ENCODE measurements at regions not wholly inside any gene's neighbourhood (a gene's known extent, or its start where the extent isn't known, plus 50 kb on each side); places are given as distances from the start of the nearest gene placed in this dataset.
"Not testable (repeated sequence)": the region's sequence is repeated elsewhere in the genome, so short reads cannot be mapped to it uniquely, and the experiment has no call there.

GRCh38 chr2:152273732-152274260 is 61.2 kb upstream of the FMNL2 start:
- not testable (repeated sequence) for H3K27ac ChIP-seq (ENCODE audit: low read length); H3K4me3 ChIP-seq (ENCODE audit: low read length); H3K4me1 ChIP-seq (ENCODE audit: control insufficient read depth, insufficient read depth, low read length); H3K36me3 ChIP-seq (ENCODE audit: control insufficient read depth, insufficient read depth, low read length); H3K27me3 ChIP-seq (ENCODE audit: control insufficient read depth, insufficient read depth, low read length); DNase-seq
- WGBS (ENCODE audit: insufficient coverage, low lambda C conversion rate), result no CpG with 5 or more reads among the region's 2 CpGs
- peaks cover 11% of the 10 kb centered on the region for H3K9me3 ChIP-seq (ENCODE audit: control insufficient read depth, low read depth, low read length)

GRCh38 chr2:152277896-152278295 is 57.1 kb upstream of the FMNL2 start:
- not testable (repeated sequence) for H3K9me3 ChIP-seq (ENCODE audit: control insufficient read depth, low read depth, low read length); H3K27me3 ChIP-seq (ENCODE audit: control insufficient read depth, insufficient read depth, low read length)

GRCh38 chr2:152278526-152278925 is 56.4 kb upstream of the FMNL2 start:
- WGBS (ENCODE audit: insufficient coverage, low lambda C conversion rate), result no CpG with 5 or more reads among the region's 5 CpGs
- Histone ChIP-seq H3K4me1 (ENCODE audit: control insufficient read depth, insufficient read depth, low read length) (no peaks in the 10 kb centered on the region), H3K27me3 (ENCODE audit: control insufficient read depth, insufficient read depth, low read length) (no peaks in the 10 kb centered on the region), H3K36me3 (ENCODE audit: control insufficient read depth, insufficient read depth, low read length) (no peaks in the 10 kb centered on the region), H3K4me3 (ENCODE audit: low read length) (no peak overlapping the region), H3K27ac (ENCODE audit: low read length) (no peak overlapping the region), H3K9me3 (ENCODE audit: control insufficient read depth, low read depth, low read length) (peaks cover 4% of the 10 kb centered on the region)
- no peak for DNase-seq

More at GRCh38 chr2:152277896-152278295, 57.1 kb upstream of the FMNL2 start:
- WGBS (ENCODE audit: insufficient coverage, low lambda C conversion rate), result 100% methylated on average over 1 of the region's 6 CpGs
- DNase-seq; H3K4me1 ChIP-seq (ENCODE audit: control insufficient read depth, insufficient read depth, low read length); H3K4me3 ChIP-seq (ENCODE audit: low read length); H3K27ac ChIP-seq (ENCODE audit: low read length); H3K36me3 ChIP-seq (ENCODE audit: control insufficient read depth, insufficient read depth, low read length): not testable (repeated sequence)

- H3K36me3 ChIP-seq (ENCODE audit: control insufficient read depth, insufficient read depth, low read length); H3K4me3 ChIP-seq (ENCODE audit: low read length); H3K27ac ChIP-seq (ENCODE audit: low read length); H3K27me3 ChIP-seq (ENCODE audit: control insufficient read depth, insufficient read depth, low read length); H3K4me1 ChIP-seq (ENCODE audit: control insufficient read depth, insufficient read depth, low read length); DNase-seq; H3K9me3 ChIP-seq (ENCODE audit: control insufficient read depth, low read depth, low read length): not testable (repeated sequence)
- WGBS (ENCODE audit: insufficient coverage, low lambda C conversion rate), result no CpG with 5 or more reads among the region's 2 CpGs
These were observed 55.6 kb upstream of the FMNL2 start for GRCh38 chr2:152279367-152279766.

GRCh38 chr2:152280780-152281179 is 54.2 kb upstream of the FMNL2 start:
- H3K4me1 ChIP-seq (ENCODE audit: control insufficient read depth, insufficient read depth, low read length), result no peaks in the 10 kb centered on the region
- H3K27me3 ChIP-seq (ENCODE audit: control insufficient read depth, insufficient read depth, low read length), result peaks cover 5% of the 10 kb centered on the region
- 100% methylated on average over 2 of the region's 2 CpGs for WGBS (ENCODE audit: insufficient coverage, low lambda C conversion rate)
- H3K27ac ChIP-seq (ENCODE audit: low read length), result no peak overlapping the region
- no peaks in the 10 kb centered on the region for H3K9me3 ChIP-seq (ENCODE audit: control insufficient read depth, low read depth, low read length)
- DNase-seq, result no peak
- no peak overlapping the region for H3K4me3 ChIP-seq (ENCODE audit: low read length)
- H3K36me3 ChIP-seq (ENCODE audit: control insufficient read depth, insufficient read depth, low read length), result no peaks in the 10 kb centered on the region

GRCh38 chr2:152283392-152283791 is 51.6 kb upstream of the FMNL2 start:
- no peaks in the 10 kb centered on the region for H3K9me3 ChIP-seq (ENCODE audit: control insufficient read depth, low read depth, low read length)
- H3K4me3 ChIP-seq (ENCODE audit: low read length), result no peak overlapping the region
- H3K27me3 ChIP-seq (ENCODE audit: control insufficient read depth, insufficient read depth, low read length), result peaks cover 5% of the 10 kb centered on the region
- DNase-seq, result no peak
- H3K27ac ChIP-seq (ENCODE audit: low read length), result no peak overlapping the region
- no CpG with 5 or more reads among the region's 1 CpG for WGBS (ENCODE audit: insufficient coverage, low lambda C conversion rate)
- no peaks in the 10 kb centered on the region for H3K36me3 ChIP-seq (ENCODE audit: control insufficient read depth, insufficient read depth, low read length)
- no peaks in the 10 kb centered on the region for H3K4me1 ChIP-seq (ENCODE audit: control insufficient read depth, insufficient read depth, low read length)

- H3K4me1 ChIP-seq (ENCODE audit: control insufficient read depth, insufficient read depth, low read length), result no peaks in the 10 kb centered on the region
- no CpG with 5 or more reads among the region's 2 CpGs for WGBS (ENCODE audit: insufficient coverage, low lambda C conversion rate)
- H3K27me3 ChIP-seq (ENCODE audit: control insufficient read depth, insufficient read depth, low read length), result peaks cover 5% of the 10 kb centered on the region
- H3K4me3 ChIP-seq (ENCODE audit: low read length), result no peak overlapping the region
- no peak overlapping the region for H3K27ac ChIP-seq (ENCODE audit: low read length)
- DNase-seq, result no peak
- no peaks in the 10 kb centered on the region for H3K9me3 ChIP-seq (ENCODE audit: control insufficient read depth, low read depth, low read length)
- H3K36me3 ChIP-seq (ENCODE audit: control insufficient read depth, insufficient read depth, low read length), result no peaks in the 10 kb centered on the region
These were observed 50.6 kb upstream of the FMNL2 start for GRCh38 chr2:152284398-152284797.
